Stomach (tissue), 4 donors: ENCODE measurements at regions not wholly inside any gene's neighbourhood (a gene's known extent, or its start where the extent isn't known, plus 50 kb on each side); places are given as distances from the start of the nearest gene placed in this dataset.

ENCODE experiments used
- POLR2A ChIP-seq, 4 donors: fragments of 450-650 bp; IDR thresholded peaks; one replicate each; pipeline ENCODE4 v1.6.1; 2016; ENCODE audit warnings: antibody characterized with exemption in 4 of 4, control low read depth in 2 of 4, mild to moderate bottlenecking in 1 of 4, moderate library complexity in 1 of 4
- TF ChIP-seq, protein P1 (sequence below), 7 experiments: fragments of 450-650 bp in 4 of 7; fragments of 200-600 bp in 3 of 7; sonication (generic) in 3 of 7; IDR thresholded peaks; one replicate each; pipeline ENCODE4 v1.5.1; 2016 to 2019; ENCODE audit warnings: antibody characterized with exemption in 7 of 7, control low read depth in 2 of 7, mild to moderate bottlenecking in 1 of 7

DNA sequence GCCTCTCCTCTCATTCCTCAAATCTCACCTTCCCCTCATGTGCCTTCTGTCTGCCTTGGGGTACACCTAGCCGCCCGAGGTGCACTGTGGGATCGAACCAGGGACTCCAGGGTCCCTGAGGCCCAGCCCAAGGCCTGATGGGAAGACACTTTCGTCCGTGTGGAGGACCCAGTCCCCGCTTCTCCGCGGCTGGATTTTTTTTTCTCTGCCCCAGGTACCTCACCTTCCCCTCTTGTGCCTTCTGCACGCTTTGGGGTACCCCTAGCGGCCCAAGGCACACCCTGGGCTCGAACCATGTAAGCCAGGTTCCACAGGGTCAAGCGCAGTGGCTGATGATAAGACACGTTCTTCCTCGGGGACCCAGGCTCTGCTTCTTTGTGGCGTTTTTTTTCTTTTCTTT is 530.7 kb downstream of the CWH43 start:
- TF ChIP-seq, protein P1, sequence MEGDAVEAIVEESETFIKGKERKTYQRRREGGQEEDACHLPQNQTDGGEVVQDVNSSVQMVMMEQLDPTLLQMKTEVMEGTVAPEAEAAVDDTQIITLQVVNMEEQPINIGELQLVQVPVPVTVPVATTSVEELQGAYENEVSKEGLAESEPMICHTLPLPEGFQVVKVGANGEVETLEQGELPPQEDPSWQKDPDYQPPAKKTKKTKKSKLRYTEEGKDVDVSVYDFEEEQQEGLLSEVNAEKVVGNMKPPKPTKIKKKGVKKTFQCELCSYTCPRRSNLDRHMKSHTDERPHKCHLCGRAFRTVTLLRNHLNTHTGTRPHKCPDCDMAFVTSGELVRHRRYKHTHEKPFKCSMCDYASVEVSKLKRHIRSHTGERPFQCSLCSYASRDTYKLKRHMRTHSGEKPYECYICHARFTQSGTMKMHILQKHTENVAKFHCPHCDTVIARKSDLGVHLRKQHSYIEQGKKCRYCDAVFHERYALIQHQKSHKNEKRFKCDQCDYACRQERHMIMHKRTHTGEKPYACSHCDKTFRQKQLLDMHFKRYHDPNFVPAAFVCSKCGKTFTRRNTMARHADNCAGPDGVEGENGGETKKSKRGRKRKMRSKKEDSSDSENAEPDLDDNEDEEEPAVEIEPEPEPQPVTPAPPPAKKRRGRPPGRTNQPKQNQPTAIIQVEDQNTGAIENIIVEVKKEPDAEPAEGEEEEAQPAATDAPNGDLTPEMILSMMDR (IDR thresholded peaks at IDR 0.05) = no peak
- no peak for TF ChIP-seq POLR2A (IDR thresholded peaks at IDR 0.05)
